ENCODE measurements at regions not wholly inside any gene's neighbourhood (a gene's known extent, or its start where the extent isn't known, plus 50 kb on each side); places are given as distances from the start of the nearest gene placed in this dataset.

GRCh38 chr4:108359986-108360681 lies 191.4 kb upstream of the LEF1 start:
- DNase-seq: no peak

- DNase-seq: no peak
Measured at GRCh38 chr4:108359130-108359985, 190.6 kb upstream of the LEF1 start.

GRCh38 chr4:108355902-108356535 lies 187.3 kb upstream of the LEF1 start:
- DNase-seq: no peak

GRCh38 chr4:108355186-108355901 lies 186.6 kb upstream of the LEF1 start:
- no peak for DNase-seq

- DNase-seq: no peak
Measured at GRCh38 chr4:108352664-108353308, 184.1 kb upstream of the LEF1 start.

GRCh38 chr4:108351791-108352190 lies 183.1 kb upstream of the LEF1 start:
- DNase-seq: no peak

GRCh38 chr4:108350332-108350731 lies 181.6 kb upstream of the LEF1 start:
- no peak for DNase-seq

GRCh38 chr4:108346818-108347210 lies 178.1 kb upstream of the LEF1 start:
- no peak for DNase-seq

GRCh38 chr4:108345862-108346817 lies 177.4 kb upstream of the LEF1 start:
- DNase-seq: no peak

- no peak for DNase-seq
Measured at GRCh38 chr4:108342325-108342970, 173.7 kb upstream of the LEF1 start.

- no peak for DNase-seq
Measured at GRCh38 chr4:108337923-108338322, 169.2 kb upstream of the LEF1 start.

GRCh38 chr4:108336076-108336475 lies 167.3 kb upstream of the LEF1 start:
- no peak for DNase-seq

GRCh38 chr4:108335081-108335480 lies 166.3 kb upstream of the LEF1 start:
- no peak for DNase-seq

GRCh38 chr4:108334031-108334430 lies 165.3 kb upstream of the LEF1 start:
- DNase-seq: no peak

GRCh38 chr4:108333353-108333942 lies 164.7 kb upstream of the LEF1 start:
- no peak for DNase-seq

GRCh38 chr4:108331905-108332632 lies 163.3 kb upstream of the LEF1 start:
- no peak for DNase-seq

GRCh38 chr4:108328383-108328732 lies 159.6 kb upstream of the LEF1 start:
- no peak for DNase-seq

- DNase-seq: no peak
Measured at GRCh38 chr4:108327642-108328382, 159.1 kb upstream of the LEF1 start.

GRCh38 chr4:108325561-108325960 lies 156.8 kb upstream of the LEF1 start:
- no peak for DNase-seq
